ENCODE measurements at regions not wholly inside any gene's neighbourhood (a gene's known extent, or its start where the extent isn't known, plus 50 kb on each side); places are given as distances from the start of the nearest gene placed in this dataset.

- Histone ChIP-seq H3K27ac (ENCODE audit: insufficient read length, low read depth, low read length) (no peak overlapping the region), H2BK15ac (ENCODE audit: low read depth, low read length) (no peak overlapping the region), H4K91ac (ENCODE audit: insufficient read length, low read depth, low read length) (no peak overlapping the region), H3K4me1 (ENCODE audit: insufficient read depth, low read length) (no peaks in the 10 kb centered on the region), H2AFZ (ENCODE audit: low read length) (no peak overlapping the region), H2BK120ac (ENCODE audit: low read depth, low read length, poor library complexity, severe bottlenecking) (no peak overlapping the region), H4K20me1 (ENCODE audit: control insufficient read depth, insufficient read depth, insufficient read length) (no peaks in the 10 kb centered on the region), H2AK5ac (ENCODE audit: insufficient read length, low read length) (no peak overlapping the region), H3K23ac (ENCODE audit: insufficient read length, low read depth, low read length) (no peak overlapping the region), H2BK12ac (ENCODE audit: insufficient read length, low read depth, low read length) (no peak overlapping the region), H3K14ac (ENCODE audit: insufficient read depth, low read length) (no peak overlapping the region), H3K9ac (ENCODE audit: extremely low read depth, insufficient read length, low read length) (no peak overlapping the region), H3K4me2 (ENCODE audit: insufficient read depth, insufficient read length, low read length) (no peak overlapping the region), H3K27me3 (ENCODE audit: insufficient read depth, low read length) (no peaks in the 10 kb centered on the region), H3K18ac (ENCODE audit: insufficient read length, low read depth, low read length) (no peak overlapping the region), H3K79me2 (ENCODE audit: insufficient read depth, low read length) (no peaks in the 10 kb centered on the region), H2BK5ac (ENCODE audit: insufficient read length, low read length) (no peak overlapping the region), H3K4ac (ENCODE audit: low read depth, low read length) (no peak overlapping the region), H4K5ac (ENCODE audit: insufficient read length, low read depth, low read length) (no peak overlapping the region), H3K79me1 (ENCODE audit: insufficient read depth, low read depth, low read length, poor library complexity, severe bottlenecking) (no peaks in the 10 kb centered on the region), H4K8ac (replicated peaks; ENCODE audit: insufficient read length, low read depth, low read length) (no peak overlapping the region), H3K56ac (ENCODE audit: insufficient read length, low read depth, low read length) (no peak overlapping the region), H2BK20ac (ENCODE audit: low read depth, low read length, poor library complexity, severe bottlenecking) (no peak overlapping the region), H3K9me3 (ENCODE audit: control insufficient read depth, low read depth, low read length) (no peaks in the 10 kb centered on the region), H3K23me2 (ENCODE audit: insufficient read length, low read depth, low read length, poor library complexity, severe bottlenecking) (no peaks in the 10 kb centered on the region), H3T11ph (ENCODE audit: low read length) (no peak overlapping the region)
- Mint-ChIP-seq H3K4me3 (no peak overlapping the region), H3K4me1 (no peaks in the 10 kb centered on the region), H3K27me3 (ENCODE audit: low read depth) (no peaks in the 10 kb centered on the region; the same call in none of the 2 replicates), H3K36me3 (ENCODE audit: insufficient read depth in 1 of 3, low read depth in 3 of 3) (peaks cover 0 to 9% (median 0%) of the 10 kb centered on the region in 3 experiments; a peak in 2 of 7 replicates), H3K9me3 (peaks cover 14 to 18% of the 10 kb centered on the region in 2 experiments; a peak in 4 of 5 replicates), H3K27ac (no peak overlapping the region)
- no peak for TF ChIP-seq CTCF (conservative IDR thresholded peaks at IDR 0.05)
- no peak for DNase-seq
- no CpG with 5 or more reads among the region's 2 CpGs for WGBS (ENCODE audit: extremely low coverage, insufficient read length, low lambda C conversion rate)
Measured at GRCh38 chr10:109191823-109192222, 731.5 kb downstream of the XPNPEP1 start.

All from H9 (cell line).